Stimulated activated naive CD8-positive, alpha-beta T cell treated with anti-CD3 and anti-CD28 coated beads, Interleukin-15, amount 100 ng/mL, for 72 hours (primary cell): ENCODE measurements at regions not wholly inside any gene's neighbourhood (a gene's known extent, or its start where the extent isn't known, plus 50 kb on each side); places are given as distances from the start of the nearest gene placed in this dataset.
A peak's percentile ranks its signal among the peaks of the same experiment; 100 is the strongest.
"Not testable (repeated sequence)": the region's sequence is repeated elsewhere in the genome, so short reads cannot be mapped to it uniquely, and the experiment has no call there.

Source experiments
- ATAC-seq: fragments of 150-1000 bp; cut with Tn5 transposase; 2 replicates; pipeline ENCODE4 v1.10.0; 2021; ENCODE audit warnings: mild to moderate bottlenecking, moderate library complexity
- DNase-seq, 2 donors: peaks; one replicate each; pipeline ENCODE4 v3.0.0; 2021 to 2022
- H3K27ac Mint-ChIP-seq, 2 donors: one replicate each; pipeline ENCODE4 v1.8.0; 2022; ENCODE audit warnings: mild to moderate bottlenecking in 2 of 2, mixed read lengths in 2 of 2, moderate library complexity in 2 of 2
- H3K27me3 Mint-ChIP-seq: one replicate; pipeline ENCODE4 v1.8.0; 2022; ENCODE audit warnings: mixed read lengths
- H3K4me1 Mint-ChIP-seq: one replicate; pipeline ENCODE4 v1.8.0; 2022; ENCODE audit warnings: mild to moderate bottlenecking, mixed read lengths
- H3K4me3 Mint-ChIP-seq, 2 donors: one replicate each; pipeline ENCODE4 v1.8.0; 2022; ENCODE audit warnings: mild to moderate bottlenecking in 2 of 2, mixed read lengths in 2 of 2, moderate library complexity in 1 of 2
- H3K9me3 Mint-ChIP-seq, 2 donors: one replicate each; pipeline ENCODE4 v1.8.0; 2022; ENCODE audit warnings: mixed read lengths in 2 of 2

DNA sequence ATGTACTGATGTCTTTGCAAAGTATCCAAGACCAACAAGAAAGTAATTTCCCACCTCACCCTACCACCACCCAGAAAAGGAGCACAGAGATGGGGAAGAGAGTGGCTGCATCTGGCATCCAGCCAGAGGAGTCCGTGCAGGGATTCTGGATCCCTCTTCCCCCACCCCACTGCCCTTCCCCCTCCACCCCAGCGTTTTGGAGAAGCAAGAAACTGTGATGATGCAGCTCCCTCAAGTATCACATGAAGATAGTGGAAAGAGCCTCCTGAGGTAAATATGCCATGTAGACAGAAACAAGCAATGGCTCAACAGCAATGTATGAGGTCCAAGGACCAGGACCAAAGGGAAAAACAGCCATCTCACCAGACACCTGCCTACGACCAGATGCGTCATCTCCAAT lies 153.8 kb downstream of the DEPDC1B start:
- ATAC-seq (no peak), DNase-seq (no peak)
- Mint-ChIP-seq H3K4me1 (no peaks in the 10 kb centered on the region), H3K4me3 (no peak overlapping the region), H3K9me3 (peaks cover 0 to 7% of the 10 kb centered on the region in 2 donors), H3K27ac (no peak overlapping the region), H3K27me3 (peaks cover 18% of the 10 kb centered on the region)

DNA sequence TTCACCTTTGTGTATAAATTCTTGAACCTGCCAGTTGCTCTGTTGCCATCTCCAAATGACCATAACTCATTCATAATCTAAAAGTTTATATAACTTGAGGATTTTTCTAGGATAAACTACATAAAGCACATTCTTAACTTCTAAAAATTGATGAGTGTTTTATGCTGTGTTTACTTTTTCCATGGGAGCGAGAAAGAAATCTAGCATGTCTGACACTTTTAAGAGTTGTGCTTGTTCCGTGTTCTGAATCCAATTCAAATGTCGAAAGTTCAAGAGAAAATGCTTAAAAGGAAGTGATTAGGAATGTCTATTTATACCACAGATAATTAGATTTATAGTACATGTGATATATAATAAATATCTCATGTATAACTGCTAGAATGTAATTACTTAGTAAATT lies 154.4 kb downstream of the DEPDC1B start:
- Mint-ChIP-seq H3K4me1 (peaks cover 6% of the 10 kb centered on the region), H3K9me3 (peaks cover 0 to 7% of the 10 kb centered on the region in 2 donors), H3K27ac (no peak overlapping the region), H3K4me3 (no peak overlapping the region), H3K27me3 (peaks cover 18% of the 10 kb centered on the region)
- ATAC-seq (no peak), DNase-seq (no peak)

DNA sequence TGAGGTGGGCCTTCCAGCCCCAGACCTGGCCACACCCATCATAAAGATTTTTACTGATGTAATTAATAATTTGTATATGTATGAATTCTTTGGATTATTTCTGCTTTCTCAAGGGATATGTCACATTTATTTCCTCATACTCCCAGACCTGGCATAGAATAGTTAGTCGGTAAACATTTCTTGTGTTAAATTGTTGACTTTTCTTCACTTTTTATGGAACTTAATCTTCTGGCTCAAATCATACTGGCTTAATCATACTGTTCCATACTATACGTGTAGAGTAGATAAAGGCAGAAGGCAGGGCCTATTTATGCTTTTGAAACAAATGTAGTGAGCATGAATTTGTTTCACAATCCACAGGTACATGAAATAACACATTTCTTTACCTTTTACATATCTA lies 155.8 kb downstream of the DEPDC1B start:
- Mint-ChIP-seq H3K9me3 (peaks cover 0 to 7% of the 10 kb centered on the region in 2 donors), H3K27me3 (peaks cover 14% of the 10 kb centered on the region), H3K27ac (no peak overlapping the region), H3K4me3 (no peak overlapping the region), H3K4me1 (peaks cover 20% of the 10 kb centered on the region)
- ATAC-seq: no peak
- DNase-seq: no peak

DNA sequence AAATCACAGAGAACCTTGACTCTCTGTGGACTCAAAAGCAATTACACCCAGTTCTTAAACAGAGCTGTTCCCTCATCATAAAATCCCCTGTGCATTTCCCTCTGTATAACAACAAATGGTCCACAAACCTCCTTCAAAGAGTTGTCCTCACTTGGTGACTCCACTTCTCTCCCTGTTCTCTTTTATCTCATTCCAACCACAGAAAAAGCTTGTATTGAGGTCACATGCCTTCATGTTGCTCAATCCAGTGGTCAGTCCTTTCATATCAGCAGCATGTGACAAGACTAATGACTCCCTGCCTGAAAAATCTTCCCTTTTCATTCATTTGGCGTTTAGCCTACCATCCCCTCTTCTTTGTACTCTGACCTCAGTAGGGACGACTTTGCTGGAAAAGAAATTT lies 158.0 kb downstream of the DEPDC1B start:
- Mint-ChIP-seq H3K27ac (no peak overlapping the region), H3K27me3 (peaks cover 8% of the 10 kb centered on the region), H3K4me1 (peaks cover 22% of the 10 kb centered on the region), H3K9me3 (peaks cover 0 to 7% of the 10 kb centered on the region in 2 donors), H3K4me3 (no peak overlapping the region)
- DNase-seq (no peak), ATAC-seq (peak; percentile 31)

DNA sequence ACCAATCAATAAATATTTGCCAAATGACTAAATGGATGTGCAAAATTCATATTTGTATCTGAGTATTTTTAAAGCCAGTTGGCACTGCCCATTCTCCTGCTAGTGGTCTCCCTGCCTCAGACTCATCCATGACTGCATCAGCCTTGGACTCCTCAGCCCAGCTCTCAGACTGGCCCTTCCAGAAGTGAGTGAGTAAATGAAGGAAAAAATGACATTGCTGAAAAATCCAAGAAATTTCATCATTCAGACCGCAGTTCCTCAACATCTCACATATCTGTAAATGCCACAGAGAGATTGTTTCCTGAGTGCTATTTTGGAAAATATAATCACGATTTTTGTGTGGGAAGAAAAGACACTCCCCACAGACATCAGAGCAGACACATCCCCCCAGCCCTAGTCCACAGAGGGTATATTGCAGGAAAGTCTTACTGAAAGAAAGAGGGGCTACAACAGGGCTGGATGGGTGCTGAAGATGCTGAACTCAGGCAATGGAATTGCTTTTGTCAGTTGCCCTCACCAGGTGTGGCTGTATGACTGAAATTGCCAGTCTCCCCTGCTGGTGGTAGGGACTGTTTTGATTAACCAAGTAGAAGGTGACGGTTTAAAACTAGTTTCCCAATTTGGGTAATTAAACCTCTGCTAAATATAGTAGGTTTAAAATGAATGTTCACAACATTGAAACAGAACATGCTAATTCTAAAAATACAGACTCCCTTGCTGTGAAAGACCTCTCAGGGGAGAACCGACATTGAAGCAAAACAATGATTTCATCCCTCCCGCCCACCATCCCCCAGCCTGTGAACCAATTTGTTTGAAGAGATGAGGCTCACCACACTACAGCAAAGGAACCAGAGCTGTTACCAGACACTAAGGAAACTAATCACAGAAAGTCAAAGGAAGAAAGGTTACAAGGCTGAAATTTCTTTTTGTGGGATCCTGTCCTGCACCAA lies 158.8 kb downstream of the DEPDC1B start:
- peaks cover 8% of the 10 kb centered on the region for H3K27me3 Mint-ChIP-seq
- peak; percentile 84 for ATAC-seq
- no peak for DNase-seq
- H3K4me1 Mint-ChIP-seq: peaks cover 22% of the 10 kb centered on the region
- H3K4me3 Mint-ChIP-seq: no peak overlapping the region
- H3K27ac Mint-ChIP-seq: peak overlapping the region in 1 of 2 donors; percentile 42
- H3K9me3 Mint-ChIP-seq: peaks cover 0 to 7% of the 10 kb centered on the region in 2 donors

DNA sequence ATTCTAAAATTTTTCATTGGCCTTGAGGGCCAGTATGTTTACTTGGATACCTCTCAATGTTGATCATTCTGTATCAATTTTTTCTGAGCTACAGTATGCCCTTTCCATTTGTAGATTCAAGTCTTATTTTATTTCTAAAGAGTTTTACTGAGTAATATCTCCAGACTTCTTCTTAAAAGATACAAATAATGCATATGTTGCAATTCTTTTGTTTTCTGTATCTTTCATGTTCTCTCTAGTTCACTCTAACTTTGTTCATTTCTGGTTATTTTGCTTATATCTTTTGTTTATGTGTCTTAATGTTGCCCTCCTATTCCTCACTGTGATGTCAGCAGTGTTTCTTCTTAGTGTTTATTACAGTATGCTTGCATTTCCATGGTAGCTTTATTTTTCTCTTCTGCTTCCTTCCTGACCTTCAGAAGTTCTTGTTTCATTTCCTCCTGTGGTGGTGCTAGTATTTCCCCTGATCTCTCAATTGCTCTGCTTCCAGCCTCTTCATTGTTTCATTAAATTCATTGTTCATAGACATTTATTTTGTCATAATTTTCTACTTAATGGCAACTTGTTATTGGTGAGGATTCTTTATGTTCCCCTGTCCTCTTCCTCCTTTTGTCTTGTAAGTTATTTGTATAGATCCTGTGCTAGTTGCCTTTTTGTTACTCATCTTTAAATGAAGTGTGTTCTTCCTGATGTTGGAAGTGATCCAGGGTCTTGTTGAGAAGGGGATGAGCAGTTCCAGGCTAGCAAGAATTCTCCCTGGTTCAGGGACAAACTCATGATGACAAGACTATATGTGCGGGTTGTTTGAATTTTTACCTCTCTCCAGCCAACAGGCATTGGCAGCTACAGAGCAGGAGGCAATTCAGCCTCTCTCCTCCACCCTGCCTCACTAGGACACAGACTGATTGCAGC lies 160.8 kb downstream of the DEPDC1B start:
- H3K27ac Mint-ChIP-seq: peak overlapping the region in 1 of 2 donors; percentile 0
- peaks cover 22% of the 10 kb centered on the region for H3K4me1 Mint-ChIP-seq
- ATAC-seq: no peak
- peaks cover 8% of the 10 kb centered on the region for H3K27me3 Mint-ChIP-seq
- no peak overlapping the region for H3K4me3 Mint-ChIP-seq
- no peak for DNase-seq
- H3K9me3 Mint-ChIP-seq: peaks cover 0 to 7% of the 10 kb centered on the region in 2 donors

DNA sequence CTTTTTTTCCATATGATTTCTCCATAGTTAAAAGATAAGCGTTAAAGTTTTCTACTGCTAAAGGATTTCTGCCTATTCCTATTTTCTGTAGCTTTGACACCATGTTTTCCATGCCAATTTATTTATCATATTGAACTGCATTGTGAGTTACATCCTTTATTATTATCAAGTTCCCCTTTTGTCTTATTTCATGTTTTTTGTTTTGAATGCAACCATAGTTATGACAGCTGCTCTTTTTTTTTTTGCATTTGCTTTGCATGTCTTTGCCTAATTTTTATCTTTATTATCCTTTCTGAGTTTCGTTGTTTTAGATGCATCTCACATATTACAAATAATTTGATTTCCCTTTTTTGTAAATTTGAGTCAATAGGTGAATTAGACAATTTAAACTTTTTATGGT lies 161.5 kb downstream of the DEPDC1B start:
- no peak for ATAC-seq
- peaks cover 22% of the 10 kb centered on the region for H3K4me1 Mint-ChIP-seq
- peaks cover 7% of the 10 kb centered on the region for H3K27me3 Mint-ChIP-seq
- H3K4me3 Mint-ChIP-seq: no peak overlapping the region
- H3K9me3 Mint-ChIP-seq: peaks cover 0 to 7% of the 10 kb centered on the region in 2 donors
- DNase-seq: no peak
- no peak overlapping the region for H3K27ac Mint-ChIP-seq

DNA sequence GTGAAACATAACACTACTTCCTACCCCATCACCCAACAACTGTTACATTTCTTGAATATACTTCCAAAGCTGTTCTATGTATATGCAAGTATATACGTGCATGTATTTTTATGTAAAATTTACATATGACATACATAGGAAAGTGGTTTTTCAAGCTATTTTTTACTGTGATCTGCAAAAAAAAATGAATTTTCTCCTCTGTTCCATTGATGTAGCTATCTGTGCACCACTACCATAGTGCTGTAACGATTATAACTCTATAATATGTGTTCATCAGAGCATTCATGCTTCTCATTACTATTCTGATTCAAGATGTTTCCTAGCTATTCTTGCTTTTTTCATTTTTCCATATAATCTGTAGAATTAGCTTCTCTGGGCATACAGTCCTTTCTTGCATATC lies 164.0 kb downstream of the DEPDC1B start:
- DNase-seq (no peak), ATAC-seq (no peak)
- H3K4me1 Mint-ChIP-seq: peaks cover 20% of the 10 kb centered on the region
- H3K27me3 Mint-ChIP-seq: no peaks in the 10 kb centered on the region
- H3K9me3 Mint-ChIP-seq: no peaks in the 10 kb centered on the region
- no peak overlapping the region for H3K27ac Mint-ChIP-seq
- H3K4me3 Mint-ChIP-seq: no peak overlapping the region

DNA sequence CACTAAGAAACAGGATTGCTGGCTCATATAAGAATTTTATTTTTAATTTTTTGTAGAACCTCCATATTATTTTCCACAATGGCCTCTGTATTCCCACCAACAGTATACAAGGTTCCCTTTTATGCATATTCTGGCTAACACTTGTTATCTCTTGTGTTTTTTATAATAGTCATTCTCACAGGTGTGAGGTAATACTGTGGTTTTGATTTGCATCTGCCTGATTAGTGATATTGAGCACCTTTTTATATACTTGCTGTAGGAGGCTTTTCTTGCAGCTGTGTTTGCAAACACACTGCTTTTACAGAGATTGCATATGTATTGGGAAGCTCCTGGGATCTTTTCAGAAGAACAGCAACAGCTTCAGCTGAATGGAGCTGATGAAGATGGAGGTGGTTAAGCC lies 164.8 kb downstream of the DEPDC1B start:
- Mint-ChIP-seq H3K4me1 (peaks cover 12% of the 10 kb centered on the region), H3K9me3 (no peaks in the 10 kb centered on the region), H3K27me3 (no peaks in the 10 kb centered on the region), H3K4me3 (no peak overlapping the region), H3K27ac (no peak overlapping the region)
- no peak for DNase-seq
- ATAC-seq: no peak

DNA sequence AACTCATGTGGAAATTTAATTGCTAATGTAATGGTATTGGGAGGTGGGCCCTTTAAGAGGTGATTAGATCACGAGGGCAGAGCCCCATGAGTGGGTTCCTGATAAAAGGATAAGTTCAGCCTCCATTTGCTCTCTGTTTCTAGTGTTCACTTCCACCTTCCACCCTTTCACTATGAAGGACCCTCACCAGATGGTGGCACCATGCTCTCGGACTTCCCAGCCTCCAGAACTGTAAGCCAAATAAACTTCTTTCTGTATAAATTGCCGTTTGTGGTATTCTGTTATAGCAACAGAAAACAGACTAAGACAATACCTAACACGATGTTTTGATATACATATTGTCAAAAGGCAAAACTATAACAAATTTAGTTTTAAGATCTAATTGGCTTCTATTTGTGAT lies 166.2 kb downstream of the DEPDC1B start:
- H3K27ac Mint-ChIP-seq: no peak overlapping the region
- no peak overlapping the region for H3K4me3 Mint-ChIP-seq
- ATAC-seq: no peak
- DNase-seq: no peak
- H3K4me1 Mint-ChIP-seq: no peaks in the 10 kb centered on the region
- H3K27me3 Mint-ChIP-seq: no peaks in the 10 kb centered on the region
- no peaks in the 10 kb centered on the region for H3K9me3 Mint-ChIP-seq

DNA sequence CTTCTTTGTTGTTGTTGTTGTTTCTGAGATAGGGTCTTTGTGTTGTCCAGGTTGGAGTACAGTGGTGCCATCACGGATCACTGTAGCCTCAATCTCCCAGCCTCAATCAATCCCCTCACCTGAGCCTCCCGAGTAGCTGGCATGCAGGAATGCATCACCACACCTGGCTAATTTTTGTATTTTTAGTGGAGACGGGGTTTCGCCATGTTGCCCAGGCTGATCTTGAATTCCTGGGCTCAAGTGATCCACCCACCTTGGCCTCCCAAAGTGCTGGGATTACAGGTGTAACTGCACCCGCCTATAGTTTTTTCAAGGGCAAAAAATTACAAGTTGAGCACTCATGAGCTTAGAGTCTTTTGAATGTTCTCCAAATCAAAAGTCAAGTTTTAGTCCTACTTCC lies 167.2 kb downstream of the DEPDC1B start:
- H3K27me3 Mint-ChIP-seq, H3K9me3 Mint-ChIP-seq, H3K4me1 Mint-ChIP-seq, DNase-seq, ATAC-seq, H3K4me3 Mint-ChIP-seq: not testable (repeated sequence)
- peak overlapping the region in 1 of 2 donors; percentile 67 for H3K27ac Mint-ChIP-seq

DNA sequence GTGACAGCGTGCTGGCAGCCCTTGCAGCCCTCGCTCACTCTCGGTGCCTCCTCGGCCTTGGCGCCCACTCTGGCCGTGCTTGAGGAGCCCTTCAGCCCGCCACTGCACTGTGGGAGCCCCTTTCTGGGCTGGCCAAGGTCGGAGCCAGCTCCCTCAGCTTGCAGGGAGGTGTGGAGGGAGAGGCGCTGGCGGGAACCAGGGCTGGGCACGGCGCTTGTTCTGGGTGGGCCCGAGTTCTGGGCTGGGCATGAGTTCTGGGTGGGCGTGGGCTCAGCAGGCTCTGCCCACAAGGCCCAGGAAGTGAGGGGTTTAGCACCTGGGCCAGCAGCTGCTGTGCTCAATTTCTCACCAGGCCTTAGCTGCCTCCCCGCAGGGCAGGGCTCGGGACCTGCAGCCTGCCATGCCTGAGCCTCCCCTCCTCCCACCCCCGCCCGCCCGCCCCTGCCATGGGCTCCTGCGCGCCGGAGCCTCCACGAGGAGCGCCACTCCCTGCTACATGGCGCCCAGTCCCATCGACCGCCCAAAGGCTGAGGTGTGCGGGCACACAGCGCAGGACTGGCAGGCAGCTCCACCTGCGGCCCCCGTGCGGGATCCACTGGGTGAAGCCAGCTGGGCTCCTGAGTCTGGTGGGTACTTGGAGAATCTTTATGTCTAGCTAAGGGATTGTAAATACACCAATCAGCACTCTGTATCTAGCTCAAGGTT lies 169.7 kb downstream of the DEPDC1B start:
- DNase-seq, H3K27ac Mint-ChIP-seq, ATAC-seq, H3K27me3 Mint-ChIP-seq, H3K9me3 Mint-ChIP-seq, H3K4me3 Mint-ChIP-seq, H3K4me1 Mint-ChIP-seq: not testable (repeated sequence)

DNA sequence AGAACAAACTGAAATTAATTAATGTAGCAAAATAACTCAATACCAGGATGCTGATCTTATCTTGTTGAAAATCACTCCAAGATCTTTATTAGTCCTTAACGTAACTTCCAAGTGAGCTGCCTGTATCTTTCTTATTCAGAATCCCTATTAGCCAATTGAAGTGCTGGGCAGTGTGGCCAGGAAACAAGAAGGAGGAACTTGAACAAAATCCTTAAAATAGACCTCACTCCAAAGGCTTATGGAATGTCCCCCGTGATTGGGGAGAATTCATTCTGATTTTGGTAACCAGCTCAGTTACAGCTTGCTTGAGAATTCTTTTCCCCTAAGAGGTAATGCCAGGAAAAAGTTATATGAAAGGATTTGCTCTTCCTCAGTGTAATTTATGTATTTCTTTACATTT lies 171.0 kb downstream of the DEPDC1B start:
- no peak overlapping the region for H3K27ac Mint-ChIP-seq
- peaks cover 7% of the 10 kb centered on the region for H3K4me1 Mint-ChIP-seq
- no peak overlapping the region for H3K4me3 Mint-ChIP-seq
- DNase-seq: no peak
- H3K27me3 Mint-ChIP-seq: no peaks in the 10 kb centered on the region
- ATAC-seq: no peak
- H3K9me3 Mint-ChIP-seq: no peaks in the 10 kb centered on the region

DNA sequence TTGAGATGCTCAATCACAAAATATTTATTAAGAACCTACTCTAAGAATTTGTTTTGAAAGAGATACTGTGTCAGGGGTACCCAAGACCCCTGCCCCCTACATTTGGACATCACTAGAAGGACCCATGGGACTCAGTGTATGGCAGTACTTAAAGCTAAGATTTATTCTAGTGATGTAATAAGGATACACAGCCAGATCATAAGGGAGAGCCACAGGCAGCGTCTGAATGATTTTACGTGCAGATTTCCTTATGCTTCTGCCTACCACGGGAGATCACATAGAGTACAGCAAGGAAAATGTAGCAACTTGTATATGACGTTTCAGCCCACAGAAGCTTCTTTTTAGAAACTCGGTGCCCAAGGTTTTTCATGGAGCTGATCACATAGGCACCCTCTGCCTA lies 172.9 kb downstream of the DEPDC1B start:
- H3K4me1 Mint-ChIP-seq: peaks cover 7% of the 10 kb centered on the region
- H3K27ac Mint-ChIP-seq: no peak overlapping the region
- H3K4me3 Mint-ChIP-seq: no peak overlapping the region
- DNase-seq (no peak), ATAC-seq (no peak)
- no peaks in the 10 kb centered on the region for H3K27me3 Mint-ChIP-seq
- no peaks in the 10 kb centered on the region for H3K9me3 Mint-ChIP-seq

DNA sequence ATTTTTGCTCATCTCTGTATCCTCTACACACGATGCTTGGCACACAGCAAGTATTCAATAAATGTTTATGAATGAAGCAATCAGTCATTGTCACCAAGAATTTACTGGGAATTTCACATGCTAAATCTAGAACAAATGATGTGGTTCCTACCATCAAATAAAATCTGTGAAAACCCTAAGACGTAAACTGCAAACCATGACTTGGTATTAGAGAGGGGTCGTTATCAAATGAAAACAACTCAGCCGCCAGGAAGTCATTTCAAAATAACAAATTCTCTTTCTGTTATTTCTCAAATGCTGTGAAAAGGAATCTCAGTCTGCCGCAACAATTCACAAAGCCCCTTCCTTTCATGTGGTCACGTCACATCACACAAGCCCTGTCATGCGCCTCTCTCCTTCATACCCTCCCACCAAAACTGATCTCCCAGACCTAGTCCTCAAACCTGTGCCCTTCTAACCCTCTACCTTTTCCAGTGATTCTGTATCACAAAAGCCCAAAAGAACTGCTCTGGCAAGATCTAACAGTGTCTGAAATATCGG lies 173.6 kb downstream of the DEPDC1B start:
- DNase-seq (no peak), ATAC-seq (no peak)
- Mint-ChIP-seq H3K4me1 (peaks cover 10% of the 10 kb centered on the region), H3K4me3 (no peak overlapping the region), H3K9me3 (no peaks in the 10 kb centered on the region), H3K27me3 (no peaks in the 10 kb centered on the region), H3K27ac (no peak overlapping the region)
